H1 (cell line): ENCODE measurements at regions not wholly inside any gene's neighbourhood (a gene's known extent, or its start where the extent isn't known, plus 50 kb on each side); places are given as distances from the start of the nearest gene placed in this dataset.

Experiments used
- CTCF ChIA-PET: fragments of 300-600 bp; sonication (Branson Sonifier 250); formaldehyde crosslinking; loops from one replicate; lab custom pipeline; 2021; ENCODE audit not compliant: partially characterized antibody; lab: Charles Lee
- POLR2A ChIA-PET: fragments of 300-600 bp; sonication (Branson Sonifier 250); formaldehyde crosslinking; loops from one replicate; lab custom pipeline; 2021; ENCODE audit warnings: inconsistent platforms; ENCODE audit not compliant: partially characterized antibody; lab: Charles Lee
- DNase-seq, 2 experiments: peaks; one replicate each; pipeline versions ENCODE4 v3.0.0 to v3.0.0-alpha.2; 2010 to 2022; ENCODE audit warnings: low spot score in 2 of 2, low read depth in 1 of 2, mixed read lengths in 1 of 2
- FAIRE-seq: peaks from 2 replicates; lab custom pipeline; 2011; peaks lifted over from hg19 to GRCh38; lab: Jason Lieb, UNC
- H2AFZ ChIP-seq: 2 replicates; pipeline ENCODE4 v1.8.1; 2012; ENCODE audit warnings: low read length, inconsistent platforms
- H2AK5ac ChIP-seq: 2 replicates; pipeline ENCODE4 v1.6.1; 2013; ENCODE audit warnings: low read depth, low read length
- H2BK120ac ChIP-seq: replicated peaks from 2 replicates; pipeline ENCODE3; 2013; ENCODE audit warnings: low read depth, low read length, inconsistent platforms
- H2BK12ac ChIP-seq: 2 replicates; pipeline ENCODE4 v1.6.1; 2013; ENCODE audit warnings: low read depth, low read length
- H2BK15ac ChIP-seq: 2 replicates; pipeline ENCODE4 v1.6.1; 2013; ENCODE audit warnings: low read length
- H2BK20ac ChIP-seq: 2 replicates; pipeline ENCODE4 v1.6.1; 2013; ENCODE audit warnings: low read length
- H2BK5ac ChIP-seq: 2 replicates; pipeline ENCODE4 v1.6.1; 2013; ENCODE audit warnings: low read depth, low read length
- H3K14ac ChIP-seq: 2 replicates; pipeline ENCODE4 v1.6.1; 2013; ENCODE audit warnings: inconsistent platforms; ENCODE audit not compliant: insufficient read length
- H3K18ac ChIP-seq: 2 replicates; pipeline ENCODE4 v1.6.1; 2013; ENCODE audit warnings: low read length; ENCODE audit errors: extremely low read depth
- H3K23ac ChIP-seq: 2 replicates; pipeline ENCODE4 v1.6.1; 2013; ENCODE audit warnings: inconsistent platforms; ENCODE audit not compliant: insufficient read length
- H3K23me2 ChIP-seq: 2 replicates; pipeline ENCODE4 v1.6.1; 2013; ENCODE audit warnings: low read depth, low read length
- H3K27ac ChIP-seq: 2 replicates; pipeline ENCODE4 v1.6.1; 2011; ENCODE audit warnings: low read depth, low read length, inconsistent platforms
- H3K27me3 ChIP-seq, 4 experiments: replicated peaks in 1 of 4; 1 replicate in 1 of 4; 2 replicates in 3 of 4; pipeline versions ENCODE4 v1.6.1 to v1.8.1; 2011 to 2013; ENCODE audit warnings: low read length in 3 of 4, mild to moderate bottlenecking in 3 of 4, inconsistent platforms in 2 of 4, mixed read lengths in 2 of 4, moderate library complexity in 1 of 4; ENCODE audit not compliant: control insufficient read depth in 3 of 4, insufficient read depth in 3 of 4; ENCODE audit errors: extremely low read depth in 1 of 4
- H3K36me3 ChIP-seq, 4 experiments: 2 replicates each; pipeline versions ENCODE4 v1.6.1 to v1.8.1; 2011 to 2013; ENCODE audit warnings: mild to moderate bottlenecking in 4 of 4, low read length in 3 of 4, moderate library complexity in 2 of 4, control low read depth in 1 of 4, inconsistent platforms in 1 of 4; ENCODE audit not compliant: insufficient read depth in 4 of 4, control insufficient read depth in 2 of 4
- H3K4ac ChIP-seq: replicated peaks from 2 replicates; pipeline ENCODE3; 2013; ENCODE audit warnings: low read length, low read depth, mixed read lengths, inconsistent platforms; ENCODE audit not compliant: insufficient read length
- H3K4me1 ChIP-seq, 4 experiments: replicated peaks in 1 of 4; 1 replicate in 1 of 4; 2 replicates in 3 of 4; pipeline versions ENCODE4 v1.6.1 to v1.8.1; 2011 to 2013; ENCODE audit warnings: low read length in 3 of 4, inconsistent platforms in 2 of 4, mixed read lengths in 1 of 4; ENCODE audit not compliant: insufficient read depth in 4 of 4, control insufficient read depth in 3 of 4
- H3K4me2 ChIP-seq, 2 experiments: 2 replicates each; pipeline versions ENCODE4 v1.6.1 to v1.8.1; 2011 to 2013; ENCODE audit warnings: low read depth in 2 of 2, low read length in 2 of 2, control low read depth in 1 of 2, inconsistent platforms in 1 of 2, mild to moderate bottlenecking in 1 of 2; ENCODE audit not compliant: insufficient read depth in 1 of 2
- H3K4me3 ChIP-seq, 4 experiments: fragments of 200-600, 300-600 bp in 1 of 4; sonication (generic), shearing (Covaris generic), sonication (Bioruptor Twin) in 1 of 4; 2 replicates each; pipeline versions ENCODE4 v1.5.1 to v1.8.1; 2011 to 2016; ENCODE audit warnings: low read length in 4 of 4, low read depth in 3 of 4, control low read depth in 2 of 4, inconsistent platforms in 2 of 4, mild to moderate bottlenecking in 2 of 4, mixed read lengths in 1 of 4, moderate library complexity in 1 of 4; ENCODE audit not compliant: insufficient read depth in 2 of 4; ENCODE audit errors: extremely low read depth in 1 of 4
- H3K56ac ChIP-seq: replicated peaks from 2 replicates; pipeline ENCODE3; 2013; ENCODE audit warnings: low read depth, mild to moderate bottlenecking, mixed read lengths, low read length, inconsistent platforms; ENCODE audit not compliant: insufficient read length
- H3K79me1 ChIP-seq: 2 replicates; pipeline ENCODE4 v1.6.1; 2013; ENCODE audit warnings: low read depth, low read length, control low read depth
- H3K79me2 ChIP-seq, 2 experiments: 2 replicates each; pipeline versions ENCODE4 v1.6.1 to v1.8.1; 2012 to 2013; ENCODE audit warnings: low read length in 2 of 2, mild to moderate bottlenecking in 2 of 2, inconsistent platforms in 1 of 2; ENCODE audit not compliant: insufficient read depth in 2 of 2, control insufficient read depth in 1 of 2
- H3K9ac ChIP-seq, 4 experiments: replicated peaks in 1 of 4; 1 replicate in 1 of 4; 2 replicates in 3 of 4; pipeline versions ENCODE4 v1.6.1 to v1.8.1; 2011 to 2013; ENCODE audit warnings: low read depth in 3 of 4, low read length in 3 of 4, control low read depth in 2 of 4, mild to moderate bottlenecking in 2 of 4, moderate library complexity in 2 of 4, inconsistent platforms in 1 of 4; ENCODE audit errors: extremely low read depth in 1 of 4
- H3K9me3 ChIP-seq, 2 experiments: 2 replicates each; pipeline versions ENCODE4 v1.6.1 to v1.8.1; 2012 to 2013; ENCODE audit warnings: mild to moderate bottlenecking in 2 of 2, moderate library complexity in 2 of 2, control low read depth in 1 of 2, inconsistent platforms in 1 of 2, low read depth in 1 of 2, low read length in 1 of 2, mixed read lengths in 1 of 2; ENCODE audit not compliant: insufficient read depth in 2 of 2
- H4K20me1 ChIP-seq, 2 experiments: replicated peaks in 1 of 2; 2 replicates each; pipeline versions ENCODE3 to v1.8.1; 2011 to 2013; ENCODE audit warnings: inconsistent platforms in 2 of 2, low read length in 2 of 2, mild to moderate bottlenecking in 1 of 2; ENCODE audit not compliant: insufficient read depth in 2 of 2, control insufficient read depth in 1 of 2
- H4K5ac ChIP-seq: 2 replicates; pipeline ENCODE4 v1.6.1; 2013; ENCODE audit warnings: low read length, low read depth, mixed read lengths, inconsistent platforms; ENCODE audit not compliant: insufficient read length
- H4K8ac ChIP-seq: 2 replicates; pipeline ENCODE4 v1.8.0; 2013; ENCODE audit warnings: mild to moderate bottlenecking, moderate library complexity, low read length, inconsistent platforms; ENCODE audit not compliant: insufficient read depth; ENCODE audit errors: extremely low read depth
- H4K91ac ChIP-seq: replicated peaks from 2 replicates; pipeline ENCODE3; 2013; ENCODE audit warnings: low read length, mixed read lengths, inconsistent platforms; ENCODE audit not compliant: insufficient read length
- ATF3 ChIP-seq: IDR thresholded peaks from 2 replicates; pipeline ENCODE4 v1.6.1; 2011; ENCODE audit warnings: low read depth, mild to moderate bottlenecking, low read length; ENCODE audit not compliant: insufficient read depth
- CEBPB ChIP-seq: IDR thresholded peaks from 2 replicates; pipeline ENCODE4 v1.6.1; 2012; ENCODE audit warnings: low read depth, low read length
- GABPA ChIP-seq: IDR thresholded peaks from 2 replicates; pipeline ENCODE4 v1.6.1; 2011; ENCODE audit warnings: mild to moderate bottlenecking, low read length, moderate library complexity, borderline replicate concordance; ENCODE audit not compliant: insufficient read depth
- MAFK ChIP-seq: IDR thresholded peaks from 2 replicates; pipeline ENCODE4 v1.6.1; 2012; ENCODE audit warnings: low read depth, mild to moderate bottlenecking, improper control_type of control experiment, low read length
- PHF8 ChIP-seq: fragments of 200-600 bp; sonication (generic); conservative IDR thresholded peaks from 2 replicates; pipeline ENCODE4 v1.7.1; 2012; ENCODE audit warnings: low read depth, mild to moderate bottlenecking, inconsistent platforms, low read length, moderate library complexity
- POLR2AphosphoS5 ChIP-seq: IDR thresholded peaks from 2 replicates; pipeline ENCODE4 v1.6.1; 2011; ENCODE audit warnings: low read depth, low read length
- POU5F1 ChIP-seq: IDR thresholded peaks from 2 replicates; pipeline ENCODE4 v1.6.1; 2011; ENCODE audit warnings: low read depth, mild to moderate bottlenecking, low read length, moderate library complexity
- RNF2 ChIP-seq: fragments of 200-900, 300-1000 bp; sonication (generic); IDR thresholded peaks from 2 replicates; pipeline ENCODE4 v1.7.1; 2016; ENCODE audit warnings: borderline replicate concordance, low read depth, mild to moderate bottlenecking, antibody characterized with exemption, low read length; ENCODE audit not compliant: poor library complexity, severe bottlenecking; ENCODE audit errors: missing control alignments
- SIX5 ChIP-seq: IDR thresholded peaks from 2 replicates; pipeline ENCODE4 v1.6.1; 2011; ENCODE audit warnings: mild to moderate bottlenecking, low read depth, low read length
- SP4 ChIP-seq: IDR thresholded peaks from 2 replicates; pipeline ENCODE4 v1.6.1; 2012; ENCODE audit warnings: low read length, inconsistent platforms
- SUZ12 ChIP-seq: fragments of 200-600 bp; sonication (generic); IDR thresholded peaks from 2 replicates; pipeline ENCODE4 v1.6.1; 2012; ENCODE audit warnings: mild to moderate bottlenecking, inconsistent platforms, low read length, moderate library complexity, mixed read lengths
- ZNF274 ChIP-seq: IDR thresholded peaks from 2 replicates; pipeline ENCODE4 v1.7.0; 2012; ENCODE audit warnings: low read length, borderline replicate concordance; ENCODE audit errors: extremely low read depth
- WGBS, 2 experiments: shearing (Covaris generic) in 1 of 2; methylation state at CpG; one replicate each; pipeline versions ENCODE4 v1.1.6 to v1.1.7; 2013 to 2015; ENCODE audit warnings: low lambda C conversion rate in 2 of 2, mixed read lengths in 2 of 2, inconsistent platforms in 1 of 2, low coverage in 1 of 2, missing lambda C conversion rate in 1 of 2; ENCODE audit not compliant: insufficient replicate concordance in 2 of 2, insufficient coverage in 1 of 2, insufficient read length in 1 of 2; ENCODE audit errors: extremely low coverage in 1 of 2, missing lambda C conversion rate in 1 of 2; 5-methylcytosine and 5-hydroxymethylcytosine counted together

GRCh38 chr5:135194126-135194488, 160.1 kb upstream of the PITX1 start:
- H2BK5ac ChIP-seq = no peak overlapping the region
- H3K79me1 ChIP-seq = no peaks in the 10 kb centered on the region
- peaks cover 4 to 21% (median 16%) of the 10 kb centered on the region in 4 experiments; a peak in 6 of 7 replicates for H3K27me3 ChIP-seq
- FAIRE-seq (no peak), DNase-seq (no peak)
- no peak overlapping the region for H2BK20ac ChIP-seq
- peaks cover 0 to 3% (median 1%) of the 10 kb centered on the region in 4 experiments; a peak in 1 of 7 replicates for H3K4me1 ChIP-seq
- H3K18ac ChIP-seq = no peak overlapping the region
- H3K23ac ChIP-seq = no peak overlapping the region
- no peak overlapping the region for H3K4me2 ChIP-seq
- TF ChIP-seq SP4 (no peak), CEBPB (no peak), PHF8 (no peak), GABPA (no peak), ATF3 (no peak), SUZ12 (no peak), SIX5 (no peak), RNF2 (no peak), ZNF274 (no peak), POLR2AphosphoS5 (no peak), MAFK (no peak), POU5F1 (no peak)
- no peaks in the 10 kb centered on the region for H3K9me3 ChIP-seq
- H4K8ac ChIP-seq = no peak overlapping the region
- H4K91ac ChIP-seq = no peak overlapping the region
- ChIA-PET CTCF (interaction anchor here (0.7 to 4.0 kb wide), 9 partner anchors 10 to 277 kb away, joined by 3 to 32 read pairs (median 6); no protein-coding TSS in a partner anchor), POLR2A (no interaction called here)
- H2AK5ac ChIP-seq = no peak overlapping the region
- no peaks in the 10 kb centered on the region for H3K79me2 ChIP-seq
- no peaks in the 10 kb centered on the region for H3K36me3 ChIP-seq
- H2BK15ac ChIP-seq = no peak overlapping the region
- no peak overlapping the region for H2AFZ ChIP-seq
- no peak overlapping the region for H3K27ac ChIP-seq
- H3K56ac ChIP-seq = no peak overlapping the region
- H2BK12ac ChIP-seq = no peak overlapping the region
- H3K14ac ChIP-seq = no peak overlapping the region
- H4K20me1 ChIP-seq = no peaks in the 10 kb centered on the region
- no peak overlapping the region for H3K9ac ChIP-seq
- no peak overlapping the region for H3K4me3 ChIP-seq
- H4K5ac ChIP-seq = no peak overlapping the region
- H3K23me2 ChIP-seq = no peaks in the 10 kb centered on the region
- WGBS, 2 experiments = 91% methylated on average over 2 of the region's 2 CpGs; no CpG with 5 or more reads in 1 of the 2 experiments
- no peak overlapping the region for H2BK120ac ChIP-seq
- no peak overlapping the region for H3K4ac ChIP-seq
